Ishikawa (cell line): ENCODE measurements at regions not wholly inside any gene's neighbourhood (a gene's known extent, or its start where the extent isn't known, plus 50 kb on each side); places are given as distances from the start of the nearest gene placed in this dataset.
A peak's percentile ranks its signal among the peaks of the same experiment; 100 is the strongest.

Source experiments
- CEBPB ChIP-seq: IDR thresholded peaks from 2 replicates; pipeline ENCODE4 v1.6.1; 2012
- CREB1 ChIP-seq: IDR thresholded peaks from 2 replicates; pipeline ENCODE4 v1.6.1; 2012; ENCODE audit warnings: low read depth
- EGR1 ChIP-seq: IDR thresholded peaks from 2 replicates; pipeline ENCODE4 v1.6.1; 2012
- EP300 ChIP-seq: IDR thresholded peaks from 2 replicates; pipeline ENCODE4 v1.6.1; 2012; ENCODE audit warnings: borderline replicate concordance
- FOXM1 ChIP-seq: IDR thresholded peaks from 2 replicates; pipeline ENCODE4 v1.6.1; 2012; ENCODE audit warnings: low read depth, borderline replicate concordance
- NFIC ChIP-seq: IDR thresholded peaks from 2 replicates; pipeline ENCODE4 v1.6.1; 2012
- RAD21 ChIP-seq: IDR thresholded peaks from 2 replicates; pipeline ENCODE4 v1.6.1; 2012; ENCODE audit warnings: low read depth
- TAF1 ChIP-seq: IDR thresholded peaks from 2 replicates; pipeline ENCODE4 v1.6.1; 2012; ENCODE audit warnings: low read depth, mild to moderate bottlenecking
- TCF12 ChIP-seq: IDR thresholded peaks from 2 replicates; pipeline ENCODE4 v1.6.1; 2012; ENCODE audit warnings: low read depth
- TEAD4 ChIP-seq: IDR thresholded peaks from 2 replicates; pipeline ENCODE4 v1.6.1; 2012
- YY1 ChIP-seq: IDR thresholded peaks from 2 replicates; pipeline ENCODE4 v1.6.1; 2012; ENCODE audit warnings: low read depth
- ZBTB7A ChIP-seq: IDR thresholded peaks from 2 replicates; pipeline ENCODE4 v1.6.1; 2012; ENCODE audit warnings: low read depth
- TF ChIP-seq, protein P1 (sequence below): IDR thresholded peaks from 2 replicates; pipeline ENCODE4 v1.6.1; 2012
- TF ChIP-seq, protein P2 (sequence below): IDR thresholded peaks from 2 replicates; pipeline ENCODE4 v1.6.1; 2012
- TF ChIP-seq, protein P3 (sequence below): IDR thresholded peaks from 2 replicates; pipeline ENCODE4 v1.6.1; 2012; ENCODE audit warnings: low read depth, mild to moderate bottlenecking

DNA sequence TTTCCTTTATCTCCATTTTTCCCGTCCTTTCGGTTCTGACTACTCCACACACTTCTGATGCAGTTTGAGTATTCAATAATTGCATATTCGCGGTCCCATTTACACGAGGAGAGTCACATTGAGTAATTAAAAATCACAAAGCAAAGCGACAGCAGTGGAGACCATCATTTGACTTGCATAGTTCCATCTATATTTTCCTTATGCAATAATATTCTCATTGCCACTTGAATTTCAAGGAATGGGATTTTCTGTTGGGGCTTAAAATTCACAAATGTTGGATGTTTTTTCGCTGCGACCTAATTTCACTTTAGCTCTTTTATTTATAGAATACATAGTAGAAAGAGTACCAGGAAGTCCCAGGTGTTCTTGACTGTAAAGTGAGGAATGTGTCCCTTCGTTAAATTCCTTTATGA, 186.8 kb downstream of the ZEB2 start:
- TF ChIP-seq EP300 (no peak), EGR1 (no peak), ZBTB7A (no peak)
- TF ChIP-seq, protein P1, sequence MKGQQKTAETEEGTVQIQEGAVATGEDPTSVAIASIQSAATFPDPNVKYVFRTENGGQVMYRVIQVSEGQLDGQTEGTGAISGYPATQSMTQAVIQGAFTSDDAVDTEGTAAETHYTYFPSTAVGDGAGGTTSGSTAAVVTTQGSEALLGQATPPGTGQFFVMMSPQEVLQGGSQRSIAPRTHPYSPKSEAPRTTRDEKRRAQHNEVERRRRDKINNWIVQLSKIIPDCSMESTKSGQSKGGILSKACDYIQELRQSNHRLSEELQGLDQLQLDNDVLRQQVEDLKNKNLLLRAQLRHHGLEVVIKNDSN: no peak

DNA sequence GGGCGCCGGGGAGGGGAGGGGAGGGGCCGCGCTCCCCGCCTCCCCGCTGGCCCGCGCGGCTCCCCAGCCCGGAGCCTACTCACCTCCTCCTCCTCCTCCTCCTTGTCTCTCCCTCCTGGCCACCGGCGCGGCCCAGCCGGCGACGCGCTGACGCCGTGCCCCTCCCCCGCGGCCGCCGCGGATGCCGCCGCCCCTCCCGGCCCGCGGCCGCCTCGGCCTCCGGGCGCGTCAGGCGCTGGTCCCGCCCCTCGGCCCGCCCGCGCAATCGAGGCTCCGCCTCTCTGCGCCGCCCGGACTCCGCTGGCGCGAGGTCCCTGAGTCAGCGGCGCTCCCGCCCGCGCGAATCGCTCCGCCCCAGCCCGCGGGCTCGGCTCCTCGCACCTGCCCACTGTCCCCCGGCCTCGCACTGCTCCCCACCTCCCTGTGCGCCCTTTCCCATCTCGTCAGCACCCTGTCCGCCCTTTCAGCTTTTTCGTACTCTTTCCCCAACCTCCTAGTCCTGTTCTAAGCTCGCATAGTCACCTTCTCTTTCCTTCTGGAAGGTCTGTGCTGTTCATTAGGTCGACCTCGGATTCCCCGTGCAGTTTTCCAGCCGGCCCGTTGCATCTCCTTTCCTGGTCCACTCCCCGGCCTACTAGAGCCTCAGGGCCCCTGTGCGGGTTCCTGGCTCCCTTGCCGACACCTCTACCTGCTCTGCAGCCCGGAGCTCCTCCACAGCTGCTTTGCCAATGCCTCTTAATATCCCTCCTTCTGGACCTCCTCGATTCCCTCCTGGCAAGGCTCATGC, 187.4 kb downstream of the ZEB2 start:
- TF ChIP-seq CEBPB (no peak), ZBTB7A (no peak), RAD21 (no peak), TCF12 (no peak), EP300 (peak; percentile 31; the same call in 1 of the 2 replicates), NFIC (no peak), FOXM1 (no peak), TAF1 (no peak; the same call in 1 of the 2 replicates), YY1 (no peak), EGR1 (peak; percentile 27; the same call in 1 of the 2 replicates), TEAD4 (no peak)
- TF ChIP-seq, protein P2, sequence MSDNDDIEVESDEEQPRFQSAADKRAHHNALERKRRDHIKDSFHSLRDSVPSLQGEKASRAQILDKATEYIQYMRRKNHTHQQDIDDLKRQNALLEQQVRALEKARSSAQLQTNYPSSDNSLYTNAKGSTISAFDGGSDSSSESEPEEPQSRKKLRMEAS: peak; percentile 86

DNA sequence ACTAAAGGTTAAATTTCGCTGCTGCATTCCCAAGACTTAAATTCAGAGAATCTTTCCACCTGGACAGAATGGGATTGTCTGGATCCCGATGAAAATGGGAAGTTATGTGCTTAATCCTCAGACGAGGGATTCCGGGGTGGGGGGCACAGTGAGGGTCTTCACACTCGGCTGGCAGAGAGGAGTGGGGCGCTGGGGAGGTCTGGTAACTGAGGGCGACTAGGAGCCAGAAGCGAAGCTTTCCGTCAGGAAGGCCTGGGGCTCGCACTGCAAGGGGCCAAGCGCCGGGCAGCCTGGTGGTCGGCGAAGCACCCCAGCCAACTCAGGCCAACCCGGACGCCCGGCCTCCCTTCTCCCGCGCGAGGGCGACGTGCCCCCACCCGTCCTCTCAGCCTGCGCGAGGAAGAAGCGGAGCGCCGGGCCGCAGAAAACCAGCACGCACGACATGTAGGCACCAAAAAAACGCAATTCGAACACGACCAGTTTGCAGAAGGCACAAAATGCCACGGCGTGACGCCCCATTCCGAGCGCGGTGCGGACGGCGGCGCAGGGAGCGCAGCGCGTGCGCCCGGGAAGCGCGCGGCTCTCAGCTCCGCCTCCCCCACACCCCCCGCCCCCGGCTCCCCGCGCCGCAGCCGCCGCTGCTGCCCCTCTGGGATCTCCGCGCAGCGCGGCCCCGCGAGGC, 188.1 kb downstream of the ZEB2 start:
- TF ChIP-seq, protein P1: no peak
- TF ChIP-seq, protein P2: peak; percentile 72; the same call in 1 of the 2 replicates
- peak; percentile 53 for TF ChIP-seq TAF1
- TF ChIP-seq TCF12: no peak; the same call in 1 of the 2 replicates
- 0 out of 2 replicates have a peak, but pooled peaks have one; percentile 26 for TF ChIP-seq YY1
- no peak for TF ChIP-seq EP300
- TF ChIP-seq CREB1: no peak
- TF ChIP-seq ZBTB7A: peak; percentile 78; the same call in 1 of the 2 replicates
- TF ChIP-seq EGR1: no peak
- no peak for TF ChIP-seq TEAD4
- no peak for TF ChIP-seq CEBPB
- TF ChIP-seq, protein P3, sequence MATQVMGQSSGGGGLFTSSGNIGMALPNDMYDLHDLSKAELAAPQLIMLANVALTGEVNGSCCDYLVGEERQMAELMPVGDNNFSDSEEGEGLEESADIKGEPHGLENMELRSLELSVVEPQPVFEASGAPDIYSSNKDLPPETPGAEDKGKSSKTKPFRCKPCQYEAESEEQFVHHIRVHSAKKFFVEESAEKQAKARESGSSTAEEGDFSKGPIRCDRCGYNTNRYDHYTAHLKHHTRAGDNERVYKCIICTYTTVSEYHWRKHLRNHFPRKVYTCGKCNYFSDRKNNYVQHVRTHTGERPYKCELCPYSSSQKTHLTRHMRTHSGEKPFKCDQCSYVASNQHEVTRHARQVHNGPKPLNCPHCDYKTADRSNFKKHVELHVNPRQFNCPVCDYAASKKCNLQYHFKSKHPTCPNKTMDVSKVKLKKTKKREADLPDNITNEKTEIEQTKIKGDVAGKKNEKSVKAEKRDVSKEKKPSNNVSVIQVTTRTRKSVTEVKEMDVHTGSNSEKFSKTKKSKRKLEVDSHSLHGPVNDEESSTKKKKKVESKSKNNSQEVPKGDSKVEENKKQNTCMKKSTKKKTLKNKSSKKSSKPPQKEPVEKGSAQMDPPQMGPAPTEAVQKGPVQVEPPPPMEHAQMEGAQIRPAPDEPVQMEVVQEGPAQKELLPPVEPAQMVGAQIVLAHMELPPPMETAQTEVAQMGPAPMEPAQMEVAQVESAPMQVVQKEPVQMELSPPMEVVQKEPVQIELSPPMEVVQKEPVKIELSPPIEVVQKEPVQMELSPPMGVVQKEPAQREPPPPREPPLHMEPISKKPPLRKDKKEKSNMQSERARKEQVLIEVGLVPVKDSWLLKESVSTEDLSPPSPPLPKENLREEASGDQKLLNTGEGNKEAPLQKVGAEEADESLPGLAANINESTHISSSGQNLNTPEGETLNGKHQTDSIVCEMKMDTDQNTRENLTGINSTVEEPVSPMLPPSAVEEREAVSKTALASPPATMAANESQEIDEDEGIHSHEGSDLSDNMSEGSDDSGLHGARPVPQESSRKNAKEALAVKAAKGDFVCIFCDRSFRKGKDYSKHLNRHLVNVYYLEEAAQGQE: no peak
- TF ChIP-seq RAD21: no peak
- TF ChIP-seq FOXM1: no peak
- TF ChIP-seq NFIC: no peak

DNA sequence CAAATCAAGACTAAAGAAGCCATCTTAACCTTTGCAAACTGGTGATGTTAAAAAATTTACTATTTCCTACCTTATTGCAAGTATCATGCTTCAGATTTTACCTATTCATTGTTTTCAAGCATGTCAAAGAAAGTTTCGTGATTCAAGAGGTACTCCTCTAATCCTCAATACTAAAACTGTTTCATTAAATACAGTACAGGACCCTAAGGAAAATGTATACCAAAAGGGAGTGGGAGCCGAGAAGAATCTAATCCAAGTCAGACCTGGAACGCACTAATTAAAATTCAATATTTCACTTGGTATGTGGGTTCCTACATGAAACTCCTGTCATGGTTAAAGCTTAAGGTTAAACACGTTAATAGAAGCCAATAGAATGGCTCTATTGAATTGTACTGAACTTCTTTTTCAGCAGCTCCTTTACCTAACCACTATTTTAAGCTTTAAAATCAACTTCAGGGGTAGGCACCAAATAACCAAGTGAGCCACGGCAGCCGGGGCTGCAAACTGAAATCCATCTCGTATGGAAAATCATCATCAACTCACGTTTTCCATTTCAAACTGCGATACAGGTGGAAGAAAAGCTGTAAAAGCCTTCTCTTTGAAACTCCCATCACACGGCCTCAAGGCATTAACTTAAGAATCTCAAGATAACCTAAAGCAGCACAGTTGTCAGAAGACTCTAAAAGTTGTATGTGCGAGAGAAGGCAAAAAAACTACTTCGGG, 188.8 kb downstream of the ZEB2 start:
- TF ChIP-seq, protein P1: no peak
- TF ChIP-seq FOXM1: no peak
- TF ChIP-seq TEAD4: no peak
- no peak for TF ChIP-seq TAF1

DNA sequence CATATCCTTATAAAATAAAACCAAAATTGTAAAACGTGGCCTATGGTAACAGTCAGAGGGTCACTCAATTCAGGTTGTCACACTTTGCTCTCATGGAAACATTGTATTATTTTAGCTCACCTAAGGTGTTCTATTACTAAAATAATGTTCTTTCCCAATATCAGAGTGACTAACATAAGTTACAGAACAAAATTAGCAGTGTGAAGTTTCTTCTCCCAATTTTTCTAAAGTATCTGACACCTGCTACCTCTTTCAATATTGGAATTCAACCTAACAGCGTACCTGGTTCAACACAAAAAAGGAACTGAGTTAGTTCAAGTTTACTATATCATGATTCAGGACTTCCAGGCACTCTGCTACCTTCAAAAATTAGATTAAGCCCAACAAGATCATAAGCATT, 190.4 kb downstream of the ZEB2 start:
- no peak for TF ChIP-seq TEAD4
- TF ChIP-seq ZBTB7A: no peak
- TF ChIP-seq, protein P3: no peak
- no peak for TF ChIP-seq EGR1
- no peak for TF ChIP-seq NFIC
- TF ChIP-seq, protein P1: no peak
- TF ChIP-seq FOXM1: no peak
- TF ChIP-seq CREB1: no peak
- TF ChIP-seq, protein P2: no peak
